Mesendoderm (in vitro differentiated cells): ENCODE measurements at regions not wholly inside any gene's neighbourhood (a gene's known extent, or its start where the extent isn't known, plus 50 kb on each side); places are given as distances from the start of the nearest gene placed in this dataset.
"Not testable (repeated sequence)": the region's sequence is repeated elsewhere in the genome, so short reads cannot be mapped to it uniquely, and the experiment has no call there.

Experiments used
- DNase-seq: peaks from one replicate; pipeline ENCODE4 v3.0.0; 2013
- H2AK5ac ChIP-seq: 2 replicates; pipeline ENCODE4 v1.6.1; 2013; ENCODE audit warnings: low read length, inconsistent platforms
- H2BK120ac ChIP-seq: 2 replicates; pipeline ENCODE4 v1.6.1; 2013; ENCODE audit warnings: low read depth, mild to moderate bottlenecking, low read length, moderate library complexity, mixed read lengths
- H2BK15ac ChIP-seq: replicated peaks from 2 replicates; pipeline ENCODE4 v1.6.1; 2013; ENCODE audit warnings: low read depth, mild to moderate bottlenecking, moderate library complexity
- H2BK5ac ChIP-seq: 2 replicates; pipeline ENCODE4 v1.6.1; 2013; ENCODE audit warnings: low read length, inconsistent platforms
- H3K18ac ChIP-seq: 2 replicates; pipeline ENCODE4 v1.6.1; 2013; ENCODE audit warnings: mild to moderate bottlenecking, low read length, mixed read lengths
- H3K23ac ChIP-seq: one replicate; pipeline ENCODE4 v1.6.1; 2013; ENCODE audit warnings: low read length
- H3K27ac ChIP-seq: 2 replicates; pipeline ENCODE4 v1.5.1; 2013; ENCODE audit warnings: low read depth, mild to moderate bottlenecking, inconsistent platforms, low read length, moderate library complexity
- H3K27me3 ChIP-seq: 2 replicates; pipeline ENCODE4 v1.6.1; 2013; ENCODE audit warnings: low read length, control low read depth, mild to moderate bottlenecking, inconsistent platforms; ENCODE audit not compliant: insufficient read depth, poor library complexity
- H3K36me3 ChIP-seq: 2 replicates; pipeline ENCODE4 v1.6.1; 2013; ENCODE audit warnings: low read length, inconsistent platforms; ENCODE audit not compliant: control insufficient read depth, insufficient read depth
- H3K4ac ChIP-seq: one replicate; pipeline ENCODE4 v1.6.1; 2013; ENCODE audit warnings: low read depth, mild to moderate bottlenecking, low read length, moderate library complexity
- H3K4me1 ChIP-seq: 2 replicates; pipeline ENCODE4 v1.6.1; 2013; ENCODE audit warnings: low read depth, low read length, inconsistent platforms; ENCODE audit not compliant: control insufficient read depth
- H3K4me2 ChIP-seq: 2 replicates; pipeline ENCODE4 v1.6.1; 2013; ENCODE audit warnings: low read length
- H3K4me3 ChIP-seq: 2 replicates; pipeline ENCODE4 v1.5.1; 2013; ENCODE audit warnings: mild to moderate bottlenecking, low read length
- H3K56ac ChIP-seq: one replicate; pipeline ENCODE4 v1.6.1; 2013; ENCODE audit warnings: low read length
- H3K79me1 ChIP-seq: 2 replicates; pipeline ENCODE4 v1.6.1; 2013; ENCODE audit warnings: low read length, inconsistent platforms
- H3K79me2 ChIP-seq: 2 replicates; pipeline ENCODE4 v1.6.1; 2013; ENCODE audit warnings: mild to moderate bottlenecking, low read length; ENCODE audit not compliant: control insufficient read depth, insufficient read depth
- H3K9ac ChIP-seq: 2 replicates; pipeline ENCODE4 v1.6.1; 2013; ENCODE audit warnings: low read length, inconsistent platforms
- H4K5ac ChIP-seq: one replicate; pipeline ENCODE4 v1.6.1; 2013; ENCODE audit warnings: low read length
- H4K8ac ChIP-seq: one replicate; pipeline ENCODE4 v1.6.1; 2013; ENCODE audit warnings: low read depth, mild to moderate bottlenecking, control low read depth, low read length, moderate library complexity
- WGBS: extraction: QIAGEN DNeasy Blood & Tissue Kit; methylation state at CpG from one replicate; pipeline ENCODE4 v1.1.7; 2013; ENCODE audit warnings: low lambda C conversion rate, missing lambda C conversion rate; ENCODE audit not compliant: insufficient coverage; ENCODE audit errors: extremely low coverage; 5-methylcytosine and 5-hydroxymethylcytosine counted together

DNA sequence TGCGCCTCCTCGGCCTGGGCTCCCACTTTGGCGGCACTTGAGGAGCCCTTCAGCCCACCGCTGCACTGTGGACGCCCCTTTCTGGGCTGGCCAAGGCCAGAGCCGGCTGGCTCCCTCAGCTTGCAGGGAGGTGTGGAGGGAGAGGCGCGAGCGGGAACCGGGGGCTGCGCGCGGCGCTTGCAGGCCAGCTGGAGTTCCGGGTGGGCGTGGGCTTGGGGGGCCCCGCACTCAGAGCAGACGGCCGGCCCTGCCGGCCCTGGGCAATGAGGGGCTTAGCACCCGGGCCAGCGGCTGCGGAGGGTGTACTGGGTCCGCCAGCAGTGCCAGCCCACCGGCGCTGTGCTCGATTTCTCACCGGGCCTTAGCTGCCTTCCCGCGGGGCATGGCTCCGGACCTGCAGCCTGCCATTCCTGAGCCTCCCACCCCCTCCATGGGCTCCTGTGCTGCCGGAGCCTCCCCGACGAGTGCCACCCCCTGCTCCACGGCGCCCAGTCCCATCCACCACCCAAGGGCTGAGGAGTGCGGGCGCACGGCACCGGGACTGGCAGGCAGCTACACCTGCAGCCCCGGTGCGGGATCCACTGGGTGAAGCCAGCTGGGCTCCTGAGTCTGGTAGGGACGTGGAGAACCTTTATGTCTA lies 187.7 kb upstream of the KCNH7 start:
- H2BK120ac ChIP-seq, H3K56ac ChIP-seq, H3K23ac ChIP-seq, H2AK5ac ChIP-seq, H4K5ac ChIP-seq, H3K4ac ChIP-seq, H3K27ac ChIP-seq, H4K8ac ChIP-seq, H3K4me1 ChIP-seq, H3K9ac ChIP-seq, H3K4me2 ChIP-seq, H3K4me3 ChIP-seq, H3K79me1 ChIP-seq, H3K18ac ChIP-seq, H3K27me3 ChIP-seq, DNase-seq, H2BK5ac ChIP-seq, H2BK15ac ChIP-seq, H3K36me3 ChIP-seq, H3K79me2 ChIP-seq: not testable (repeated sequence)
- no CpG with 5 or more reads among the region's 43 CpGs for WGBS

DNA sequence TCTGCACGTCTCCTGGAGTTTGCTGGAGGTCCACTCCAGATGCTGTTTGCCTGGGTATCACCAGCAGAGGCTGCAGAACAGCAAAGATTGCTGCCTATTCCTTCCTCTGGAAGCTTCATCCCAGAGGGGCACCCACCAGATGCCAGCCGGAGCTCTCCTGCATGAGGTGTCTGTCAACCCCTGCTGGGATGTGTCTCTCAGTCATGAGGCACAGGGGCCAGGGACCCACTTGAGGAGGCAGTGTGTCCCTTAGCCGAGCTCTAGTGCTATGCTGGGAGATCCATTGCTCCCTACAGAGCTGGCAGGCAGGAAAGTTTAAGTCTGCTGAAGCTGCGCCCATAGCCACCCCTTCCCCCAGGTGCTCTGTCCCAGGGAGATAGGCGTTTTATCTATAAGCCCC lies 178.3 kb upstream of the KCNH7 start:
- H3K27ac ChIP-seq, H2BK15ac ChIP-seq, H3K9ac ChIP-seq, H3K36me3 ChIP-seq, H2AK5ac ChIP-seq, H3K4me1 ChIP-seq, H3K79me2 ChIP-seq, H3K18ac ChIP-seq, H3K27me3 ChIP-seq, H3K23ac ChIP-seq, H2BK5ac ChIP-seq, H4K8ac ChIP-seq, H3K79me1 ChIP-seq, H3K4me2 ChIP-seq, H3K4me3 ChIP-seq, H4K5ac ChIP-seq, H3K56ac ChIP-seq, DNase-seq, H3K4ac ChIP-seq, H2BK120ac ChIP-seq: not testable (repeated sequence)
- no CpG with 5 or more reads among the region's 5 CpGs for WGBS

DNA sequence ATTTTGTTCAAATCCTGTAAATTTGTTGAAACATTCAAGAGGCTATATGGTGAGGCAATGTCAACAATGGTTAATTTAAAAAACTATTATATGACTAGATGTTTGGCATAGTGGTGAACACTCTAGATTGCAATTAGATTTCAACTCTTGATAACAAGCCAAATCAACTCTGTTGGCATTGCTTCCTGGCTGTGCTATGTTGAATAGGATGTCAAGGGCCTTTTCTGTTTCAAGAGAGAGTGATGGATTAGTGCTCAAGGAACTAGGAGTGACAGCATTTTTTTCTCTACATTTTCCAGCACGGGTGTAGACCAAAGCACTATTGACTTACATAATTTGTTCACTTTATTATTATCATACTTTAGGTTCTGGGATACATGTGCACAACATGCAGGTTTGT lies 172.4 kb upstream of the KCNH7 start:
- WGBS: no CpG with 5 or more reads among the region's 1 CpG

DNA sequence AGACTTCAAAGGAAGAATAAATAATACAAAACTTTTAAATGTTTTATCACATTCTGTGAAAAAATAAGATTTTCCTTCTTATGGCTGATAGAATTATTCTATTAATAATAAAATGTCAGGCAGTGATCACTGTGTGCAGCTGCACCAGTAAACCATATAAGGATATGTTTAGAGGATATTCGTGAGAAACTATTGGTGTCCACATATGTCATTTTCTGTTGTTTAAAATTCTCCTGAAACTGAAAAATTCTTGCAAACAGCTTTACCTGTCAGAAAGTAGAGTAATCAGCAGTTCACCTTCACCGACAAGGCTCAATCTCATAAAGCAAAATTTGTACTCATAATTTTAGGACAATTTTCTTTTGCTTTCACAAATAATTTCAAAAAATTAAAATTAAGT lies 170.1 kb upstream of the KCNH7 start:
- no peak overlapping the region for H3K23ac ChIP-seq
- no peaks in the 10 kb centered on the region for H3K79me1 ChIP-seq
- no peaks in the 10 kb centered on the region for H3K4me1 ChIP-seq
- no peak overlapping the region for H2BK120ac ChIP-seq
- no peak overlapping the region for H2BK15ac ChIP-seq
- no peak overlapping the region for H4K8ac ChIP-seq
- no peak overlapping the region for H4K5ac ChIP-seq
- no peak overlapping the region for H3K9ac ChIP-seq
- DNase-seq: no peak
- no peaks in the 10 kb centered on the region for H3K36me3 ChIP-seq
- WGBS: no CpG with 5 or more reads among the region's 2 CpGs
- H3K56ac ChIP-seq: no peak overlapping the region
- H3K27ac ChIP-seq: no peak overlapping the region
- H3K27me3 ChIP-seq: no peaks in the 10 kb centered on the region
- H2BK5ac ChIP-seq: no peak overlapping the region
- H3K4me3 ChIP-seq: no peak overlapping the region
- no peak overlapping the region for H3K18ac ChIP-seq
- H2AK5ac ChIP-seq: no peak overlapping the region
- H3K79me2 ChIP-seq: no peaks in the 10 kb centered on the region
- H3K4ac ChIP-seq: no peak overlapping the region
- H3K4me2 ChIP-seq: no peak overlapping the region

More for the DNA sequence above, 172.4 kb upstream of the KCNH7 start:
- no peaks in the 10 kb centered on the region for H3K79me1 ChIP-seq
- H4K5ac ChIP-seq: no peak overlapping the region
- no peaks in the 10 kb centered on the region for H3K4me1 ChIP-seq
- no peak overlapping the region for H3K4ac ChIP-seq
- no peaks in the 10 kb centered on the region for H3K27me3 ChIP-seq
- DNase-seq: no peak
- no peak overlapping the region for H3K56ac ChIP-seq
- H3K79me2 ChIP-seq: no peaks in the 10 kb centered on the region
- H2BK15ac ChIP-seq: no peak overlapping the region
- no peak overlapping the region for H2BK120ac ChIP-seq
- no peak overlapping the region for H3K4me2 ChIP-seq
- H3K4me3 ChIP-seq: no peak overlapping the region
- H3K18ac ChIP-seq: no peak overlapping the region
- H2BK5ac ChIP-seq: no peak overlapping the region
- no peaks in the 10 kb centered on the region for H3K36me3 ChIP-seq
- H2AK5ac ChIP-seq: no peak overlapping the region
- H3K27ac ChIP-seq: no peak overlapping the region
- H4K8ac ChIP-seq: no peak overlapping the region
- no peak overlapping the region for H3K9ac ChIP-seq
- no peak overlapping the region for H3K23ac ChIP-seq

DNA sequence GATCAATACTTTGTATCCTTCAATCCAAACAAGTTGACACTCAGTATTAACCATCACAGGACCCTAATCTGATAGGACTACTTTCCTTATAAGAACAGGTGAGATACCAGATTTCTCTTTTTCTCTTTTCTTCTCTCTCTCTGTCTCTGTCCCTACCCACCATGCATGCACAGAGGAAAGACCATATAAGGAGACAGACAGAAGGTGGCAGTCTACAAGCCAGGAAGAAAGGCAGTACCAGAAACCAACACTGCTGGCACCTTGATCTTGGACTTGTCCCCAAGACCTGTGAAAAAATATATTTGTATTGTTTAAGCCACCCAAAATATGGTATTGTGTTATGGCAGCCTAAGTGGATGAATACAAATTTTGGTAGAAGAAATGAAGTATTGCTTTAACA lies 156.2 kb upstream of the KCNH7 start:
- H2BK120ac ChIP-seq: no peak overlapping the region
- H3K4me1 ChIP-seq: no peaks in the 10 kb centered on the region
- no peak overlapping the region for H3K9ac ChIP-seq
- no peak overlapping the region for H3K23ac ChIP-seq
- no peak overlapping the region for H2BK5ac ChIP-seq
- H3K79me2 ChIP-seq: no peaks in the 10 kb centered on the region
- H2AK5ac ChIP-seq: no peak overlapping the region
- no peak overlapping the region for H3K4me3 ChIP-seq
- no peaks in the 10 kb centered on the region for H3K36me3 ChIP-seq
- no peak overlapping the region for H3K4ac ChIP-seq
- DNase-seq: no peak
- H3K4me2 ChIP-seq: no peak overlapping the region
- no peak overlapping the region for H4K8ac ChIP-seq
- H3K79me1 ChIP-seq: no peaks in the 10 kb centered on the region
- no peak overlapping the region for H3K18ac ChIP-seq
- H3K27me3 ChIP-seq: no peaks in the 10 kb centered on the region
- H2BK15ac ChIP-seq: no peak overlapping the region
- no peak overlapping the region for H4K5ac ChIP-seq
- no peak overlapping the region for H3K27ac ChIP-seq
- H3K56ac ChIP-seq: no peak overlapping the region

DNA sequence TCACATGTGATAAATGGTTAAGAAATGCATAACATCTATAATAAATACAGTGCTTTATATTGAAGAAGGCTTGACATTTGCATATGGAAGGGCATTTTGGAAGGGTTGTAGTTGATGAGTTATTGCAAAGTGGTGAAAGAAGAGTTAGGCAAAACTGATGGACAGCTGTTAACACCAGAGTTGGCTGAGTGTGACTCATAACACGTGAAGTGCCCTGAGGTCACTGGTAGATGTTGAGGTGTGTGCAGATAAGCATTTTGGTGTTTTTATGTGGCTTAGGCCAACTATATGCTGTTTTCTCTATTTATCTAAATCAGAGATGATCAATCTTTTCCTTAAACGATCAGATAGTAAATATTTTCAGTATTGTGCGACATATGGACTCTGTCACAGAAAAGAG lies 154.3 kb upstream of the KCNH7 start:
- Histone ChIP-seq H3K4ac (no peak overlapping the region), H3K79me2 (no peaks in the 10 kb centered on the region), H2BK120ac (no peak overlapping the region), H3K18ac (no peak overlapping the region), H3K36me3 (no peaks in the 10 kb centered on the region), H3K56ac (no peak overlapping the region), H4K8ac (no peak overlapping the region), H2BK15ac (no peak overlapping the region), H3K27ac (no peak overlapping the region), H3K4me2 (no peak overlapping the region), H3K9ac (no peak overlapping the region), H3K4me1 (no peaks in the 10 kb centered on the region), H3K23ac (no peak overlapping the region), H3K79me1 (no peaks in the 10 kb centered on the region), H2AK5ac (no peak overlapping the region), H4K5ac (no peak overlapping the region), H3K4me3 (no peak overlapping the region), H3K27me3 (no peaks in the 10 kb centered on the region), H2BK5ac (no peak overlapping the region)
- no peak for DNase-seq
- WGBS: no CpG with 5 or more reads among the region's 3 CpGs
